ENCODE measurements at regions not wholly inside any gene's neighbourhood (a gene's known extent, or its start where the extent isn't known, plus 50 kb on each side); places are given as distances from the start of the nearest gene placed in this dataset.

GRCh38 chr6:21469213-21469612, 124.3 kb upstream of the SOX4 start:
- no peak for DNase-seq (ENCODE audit: low spot score)

DNA sequence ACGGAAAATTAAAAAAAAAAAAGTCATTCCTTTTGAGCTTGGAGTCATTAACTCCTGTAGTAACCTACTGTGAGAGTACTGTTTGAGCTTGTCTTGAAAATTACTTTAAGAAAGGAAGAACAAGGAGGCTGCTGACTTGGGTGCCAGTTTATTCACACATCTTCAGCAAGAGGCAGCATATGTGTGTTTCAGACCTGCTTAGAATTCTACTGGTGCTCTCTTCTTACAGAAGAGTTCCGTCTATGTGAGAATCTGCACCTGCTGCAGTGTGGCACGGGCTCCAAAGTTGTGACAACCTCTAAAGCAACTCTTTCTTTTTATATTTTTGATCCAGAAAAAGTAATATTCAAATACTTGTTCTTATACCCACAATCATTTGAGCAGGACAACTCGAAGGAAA, 117.4 kb upstream of the SOX4 start:
- no peak for DNase-seq (ENCODE audit: low spot score)

GRCh38 chr6:21478411-21478810, 115.1 kb upstream of the SOX4 start:
- no peak for DNase-seq (ENCODE audit: low spot score)

GRCh38 chr6:21478883-21479539, 114.5 kb upstream of the SOX4 start:
- no peak for DNase-seq (ENCODE audit: low spot score)

- no peak for DNase-seq (ENCODE audit: low spot score)
Measured at GRCh38 chr6:21486115-21486514, 107.4 kb upstream of the SOX4 start.

GRCh38 chr6:21489826-21490225, 103.7 kb upstream of the SOX4 start:
- no peak for DNase-seq (ENCODE audit: low spot score)

- no peak for DNase-seq (ENCODE audit: low spot score)
Measured at GRCh38 chr6:21491955-21492354, 101.6 kb upstream of the SOX4 start.

DNA sequence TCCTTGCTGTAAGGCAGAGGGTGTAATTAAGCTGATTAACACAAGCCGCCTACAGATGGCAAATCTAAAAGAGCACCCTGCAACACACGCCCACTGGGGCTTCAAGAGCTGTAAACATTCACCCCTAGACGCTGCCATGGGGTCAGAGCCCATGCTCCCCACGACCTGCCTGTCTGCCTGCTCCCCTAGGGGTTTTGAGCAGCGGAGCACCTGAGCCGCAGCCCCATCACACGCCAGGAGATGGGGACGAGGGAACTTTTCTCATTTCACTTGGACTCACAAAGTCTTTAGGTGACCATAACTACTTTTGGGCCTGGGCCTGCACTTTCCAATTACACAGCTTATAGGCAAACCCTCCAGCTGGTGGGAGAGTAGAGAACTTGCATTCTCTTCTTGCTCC, 99.0 kb upstream of the SOX4 start:
- no peak for DNase-seq (ENCODE audit: low spot score)

GRCh38 chr6:21496196-21496595, 97.4 kb upstream of the SOX4 start:
- no peak for DNase-seq (ENCODE audit: low spot score)

GRCh38 chr6:21496706-21497105, 96.8 kb upstream of the SOX4 start:
- DNase-seq (ENCODE audit: low spot score), result no peak

- no peak for DNase-seq (ENCODE audit: low spot score)
Measured at GRCh38 chr6:21500314-21501020, 93.1 kb upstream of the SOX4 start.

GRCh38 chr6:21501021-21501354, 92.6 kb upstream of the SOX4 start:
- DNase-seq (ENCODE audit: low spot score), result no peak

DNA sequence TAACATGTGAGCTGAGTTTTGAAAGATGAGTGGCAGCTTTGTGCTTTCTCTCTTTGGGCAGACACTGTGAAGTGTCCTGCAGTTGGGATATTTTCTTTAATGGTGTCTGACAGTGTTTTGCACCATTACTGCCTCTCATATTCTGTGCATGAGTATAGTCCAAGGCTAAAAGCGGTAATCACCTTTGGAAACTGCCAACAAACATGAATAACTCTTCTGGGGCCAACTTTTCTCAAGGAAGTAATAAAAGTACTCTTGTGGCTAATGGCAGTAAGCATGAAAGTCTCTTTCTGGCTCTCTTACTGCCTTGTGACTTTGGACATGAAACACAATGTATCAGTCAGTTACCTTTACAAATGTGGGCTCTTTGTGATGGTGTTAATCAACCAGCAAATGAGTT, 91.7 kb upstream of the SOX4 start:
- DNase-seq (ENCODE audit: low spot score), result no peak

DNA sequence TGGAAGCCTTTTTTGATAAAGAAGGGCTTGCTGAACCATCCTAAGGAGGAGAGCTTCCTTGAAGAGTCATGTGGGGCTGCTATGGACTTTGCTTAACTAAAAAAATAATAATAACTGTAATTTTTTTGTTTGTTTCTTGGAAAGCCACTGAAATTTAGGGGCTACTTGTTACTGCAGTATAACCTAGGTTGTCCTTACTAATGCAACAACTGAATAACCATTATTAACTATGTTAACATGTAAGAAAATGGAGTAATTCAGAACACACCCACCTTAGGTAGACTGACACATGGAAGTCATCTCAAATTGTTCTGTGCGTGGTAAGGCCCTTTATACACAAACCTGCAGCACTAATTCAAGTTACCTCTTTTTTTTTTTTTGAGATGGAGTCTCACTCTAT, 90.9 kb upstream of the SOX4 start:
- no peak for DNase-seq (ENCODE audit: low spot score)

DNA sequence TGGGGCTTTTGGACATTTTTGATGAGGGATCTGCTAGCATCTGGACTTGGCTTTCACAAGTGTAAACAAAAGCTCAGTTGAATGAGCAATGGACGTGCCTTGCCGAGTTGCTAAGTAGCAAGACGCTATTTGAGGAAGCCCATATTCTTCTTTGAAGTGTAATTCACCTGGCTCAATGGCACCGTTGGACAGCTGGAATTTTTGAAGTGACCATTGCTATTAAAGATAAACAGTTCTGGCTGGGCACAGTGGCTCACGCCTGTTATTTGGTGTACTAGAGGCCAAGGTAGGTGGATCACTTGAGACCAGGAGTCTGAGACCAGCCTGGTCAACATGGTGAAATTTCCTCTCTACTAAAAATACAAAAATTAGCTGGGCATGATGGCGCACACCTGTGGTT, 88.8 kb upstream of the SOX4 start:
- no peak for DNase-seq (ENCODE audit: low spot score)

- no peak for DNase-seq (ENCODE audit: low spot score)
Measured at GRCh38 chr6:21505574-21505990, 88.0 kb upstream of the SOX4 start.

GRCh38 chr6:21506126-21506525, 87.4 kb upstream of the SOX4 start:
- no peak for DNase-seq (ENCODE audit: low spot score)

- no peak for DNase-seq (ENCODE audit: low spot score)
Measured at GRCh38 chr6:21507811-21508210, 85.7 kb upstream of the SOX4 start.

- DNase-seq (ENCODE audit: low spot score), result no peak
Measured at GRCh38 chr6:21508753-21509152, 84.8 kb upstream of the SOX4 start.

DNA sequence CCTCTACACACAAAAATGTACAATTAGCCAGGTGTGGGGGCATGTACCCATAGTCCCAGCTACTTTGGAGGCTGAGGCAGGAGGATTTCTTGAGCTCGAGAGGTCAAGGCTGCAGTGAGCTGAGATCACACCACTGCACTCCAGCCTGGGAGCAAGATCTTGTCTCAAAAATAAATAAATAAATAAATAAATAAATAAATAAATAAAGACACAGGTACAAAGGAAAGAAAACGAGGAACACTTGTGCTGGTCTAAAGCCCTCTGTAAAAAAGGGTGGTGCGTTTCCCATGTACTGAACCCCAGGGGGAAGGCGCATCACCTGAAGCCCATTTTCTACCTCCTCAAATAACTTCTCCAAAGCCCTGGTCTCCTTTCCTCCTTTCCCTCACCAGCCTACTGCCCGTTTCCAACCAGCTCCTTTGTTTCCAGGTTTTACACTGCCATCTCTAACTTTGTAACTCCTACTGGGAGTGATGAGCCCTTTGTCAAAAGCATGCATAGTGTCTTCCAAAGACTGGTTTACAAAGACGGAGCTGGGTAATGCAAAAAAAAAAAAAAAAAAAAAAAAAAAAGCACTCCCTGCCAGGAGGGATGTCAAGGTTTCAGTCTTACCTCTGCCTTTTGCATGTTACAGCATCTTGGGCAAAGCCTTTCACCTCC, 81.5 kb upstream of the SOX4 start:
- DNase-seq (ENCODE audit: low spot score), result no peak

GRCh38 chr6:21514288-21514687, 79.3 kb upstream of the SOX4 start:
- DNase-seq (ENCODE audit: low spot score), result no peak

GRCh38 chr6:21518317-21518716, 75.2 kb upstream of the SOX4 start:
- no peak for DNase-seq (ENCODE audit: low spot score)

- DNase-seq (ENCODE audit: low spot score), result no peak
Measured at GRCh38 chr6:21519642-21520041, 73.9 kb upstream of the SOX4 start.

DNA sequence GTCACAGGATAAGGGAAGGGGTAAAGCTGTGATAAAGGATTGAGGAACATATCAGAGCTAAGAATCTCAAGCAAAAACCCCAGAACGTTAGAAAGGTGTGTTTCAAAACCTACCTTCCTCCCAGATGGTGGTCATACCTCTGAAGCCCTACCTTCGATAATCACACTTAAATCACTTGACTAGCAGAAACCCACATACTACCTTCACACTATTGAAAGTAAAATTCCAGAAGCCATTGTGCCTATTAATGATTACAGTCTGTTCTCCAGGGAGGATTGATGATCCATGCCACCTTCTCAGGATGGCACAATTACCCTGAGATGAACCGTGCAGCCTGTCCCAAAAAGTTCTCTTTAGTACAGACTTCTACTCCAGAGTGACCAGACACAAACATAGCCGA, 72.3 kb upstream of the SOX4 start:
- DNase-seq (ENCODE audit: low spot score), result no peak

All from activated CD4-positive, alpha-beta T cell treated with anti-CD3 and anti-CD28 coated beads, Interleukin-2, Interleukin-4, amounts not matched to agents 100 ng/mL and 50 ng/mL, durations not matched to agents 16 hours and 8 hours (primary cell).